GM12872 (cell line): ENCODE measurements at regions not wholly inside any gene's neighbourhood (a gene's known extent, or its start where the extent isn't known, plus 50 kb on each side); places are given as distances from the start of the nearest gene placed in this dataset.

ENCODE experiments used
- TF ChIP-seq, protein P1 (sequence below): IDR thresholded peaks from 3 replicates; pipeline ENCODE4 v1.5.1; 2011; ENCODE audit warnings: low read depth, mild to moderate bottlenecking, low read length, moderate library complexity; ENCODE audit not compliant: insufficient read depth

DNA sequence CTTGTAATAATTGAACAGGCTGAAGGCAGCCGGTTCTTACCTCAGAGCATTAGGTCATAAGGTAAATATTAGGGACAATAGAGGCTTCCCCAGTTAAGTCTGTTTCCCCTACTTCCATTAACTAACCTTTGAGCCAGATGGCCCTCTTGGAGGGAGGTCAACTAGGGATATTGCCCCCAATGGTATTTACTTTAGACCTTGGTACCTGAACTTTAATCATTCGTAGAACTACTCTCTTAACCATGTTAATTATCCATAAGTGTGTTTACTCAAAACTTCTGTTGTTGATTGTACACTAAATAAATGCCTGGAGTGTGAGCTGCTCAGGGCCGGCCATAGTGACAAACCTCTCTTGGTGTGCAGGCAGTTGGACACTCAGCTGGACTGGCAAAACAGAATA, 1843.5 kb upstream of the AGA start:
- TF ChIP-seq, protein P1, sequence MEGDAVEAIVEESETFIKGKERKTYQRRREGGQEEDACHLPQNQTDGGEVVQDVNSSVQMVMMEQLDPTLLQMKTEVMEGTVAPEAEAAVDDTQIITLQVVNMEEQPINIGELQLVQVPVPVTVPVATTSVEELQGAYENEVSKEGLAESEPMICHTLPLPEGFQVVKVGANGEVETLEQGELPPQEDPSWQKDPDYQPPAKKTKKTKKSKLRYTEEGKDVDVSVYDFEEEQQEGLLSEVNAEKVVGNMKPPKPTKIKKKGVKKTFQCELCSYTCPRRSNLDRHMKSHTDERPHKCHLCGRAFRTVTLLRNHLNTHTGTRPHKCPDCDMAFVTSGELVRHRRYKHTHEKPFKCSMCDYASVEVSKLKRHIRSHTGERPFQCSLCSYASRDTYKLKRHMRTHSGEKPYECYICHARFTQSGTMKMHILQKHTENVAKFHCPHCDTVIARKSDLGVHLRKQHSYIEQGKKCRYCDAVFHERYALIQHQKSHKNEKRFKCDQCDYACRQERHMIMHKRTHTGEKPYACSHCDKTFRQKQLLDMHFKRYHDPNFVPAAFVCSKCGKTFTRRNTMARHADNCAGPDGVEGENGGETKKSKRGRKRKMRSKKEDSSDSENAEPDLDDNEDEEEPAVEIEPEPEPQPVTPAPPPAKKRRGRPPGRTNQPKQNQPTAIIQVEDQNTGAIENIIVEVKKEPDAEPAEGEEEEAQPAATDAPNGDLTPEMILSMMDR = no peak

DNA sequence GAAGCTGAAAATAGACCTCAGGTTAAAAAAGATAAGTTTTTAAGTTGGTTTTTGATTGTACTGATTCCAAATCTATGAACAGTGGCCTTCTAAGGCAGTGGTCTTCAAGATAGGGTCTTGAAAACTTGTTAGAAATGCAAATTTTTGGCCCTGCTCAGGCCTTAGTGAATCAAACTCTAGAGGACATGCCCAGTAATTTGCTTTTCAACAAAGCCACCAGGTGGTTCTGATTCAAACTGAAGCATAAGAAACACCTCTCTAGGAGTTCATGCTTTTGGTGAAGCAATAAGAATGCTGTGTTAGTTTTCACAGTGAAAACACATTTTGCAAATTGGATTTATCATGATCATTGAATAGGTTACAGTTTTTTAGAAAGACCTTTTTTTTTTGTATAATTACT, 1849.4 kb upstream of the AGA start:
- TF ChIP-seq, protein P1 = no peak

DNA sequence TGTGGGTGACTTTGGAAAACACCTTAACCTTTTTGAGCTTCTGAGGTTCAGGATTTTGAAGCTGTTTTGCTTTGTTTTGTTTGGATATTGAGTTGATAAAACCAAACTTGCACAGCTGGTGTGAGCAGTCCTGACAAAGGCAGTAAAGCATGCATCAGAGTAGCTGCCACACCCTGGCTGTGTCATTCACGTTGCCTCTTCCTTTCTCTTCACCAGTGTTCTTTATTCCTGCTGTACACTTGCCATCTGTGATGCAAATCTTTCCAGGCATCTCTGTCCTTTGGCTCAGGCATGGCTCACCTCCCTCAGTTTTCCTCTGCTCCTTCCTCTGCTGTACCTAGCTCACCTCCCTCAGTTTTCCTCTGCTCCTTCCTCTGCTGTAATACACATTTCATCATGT, 1850.2 kb upstream of the AGA start:
- TF ChIP-seq, protein P1 = no peak

DNA sequence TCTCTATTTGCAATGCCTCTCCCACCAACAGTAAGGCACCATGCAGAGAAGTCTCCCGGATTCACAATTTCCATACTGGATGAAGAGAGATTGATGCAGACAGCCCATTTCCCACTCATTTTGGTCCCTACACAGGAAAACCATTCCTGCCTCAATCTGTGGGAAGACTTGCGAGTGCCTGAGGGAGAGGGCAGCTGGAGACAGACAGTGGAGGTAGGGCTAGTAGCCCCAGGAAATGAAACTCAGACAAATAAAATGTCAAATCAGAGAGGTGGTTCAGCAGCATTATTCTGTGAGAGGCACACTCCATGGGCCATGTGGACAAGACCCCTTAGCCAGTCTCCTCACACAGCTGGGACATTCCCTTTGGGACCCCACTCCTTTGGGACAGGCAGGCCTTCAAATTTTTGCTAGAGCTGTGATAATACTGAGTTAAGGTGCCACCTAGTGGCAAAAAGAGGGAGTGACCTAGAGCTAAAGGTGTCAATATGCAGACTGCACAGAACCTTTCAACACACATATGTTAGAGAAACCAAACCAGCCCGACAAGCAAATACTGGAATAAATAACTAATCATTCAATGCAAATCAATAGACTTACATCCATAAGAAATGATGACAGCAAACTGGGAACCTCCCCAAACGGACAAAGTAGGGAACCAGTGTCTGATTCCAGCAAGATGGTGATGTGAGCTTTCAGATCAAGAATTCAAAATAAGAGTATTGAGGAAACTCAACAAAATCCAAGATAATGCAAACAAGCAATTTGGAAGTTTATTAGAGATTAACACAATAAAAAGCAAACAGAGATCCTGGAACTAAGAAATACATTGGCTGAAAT, 1865.3 kb upstream of the AGA start:
- TF ChIP-seq, protein P1 = peak; percentile 74

DNA sequence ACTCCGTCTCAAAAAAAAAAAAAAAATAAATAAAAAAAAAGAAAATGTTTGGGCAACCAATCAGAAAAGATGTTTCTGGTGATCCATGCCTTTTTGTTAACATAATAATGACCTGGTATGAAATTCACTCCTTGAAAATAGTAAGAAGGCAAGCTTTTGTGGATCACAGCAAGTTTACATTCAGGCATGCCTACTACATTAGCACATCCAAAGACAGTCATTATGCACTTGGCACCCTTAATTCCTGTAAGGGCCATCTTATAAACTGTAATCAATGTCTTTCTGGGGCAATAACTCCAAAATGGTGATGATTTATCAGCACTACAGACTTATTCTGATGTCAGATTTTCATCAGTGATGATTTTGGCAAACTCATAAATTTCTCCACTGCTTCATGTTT, 1871.6 kb upstream of the AGA start:
- TF ChIP-seq, protein P1 = no peak

DNA sequence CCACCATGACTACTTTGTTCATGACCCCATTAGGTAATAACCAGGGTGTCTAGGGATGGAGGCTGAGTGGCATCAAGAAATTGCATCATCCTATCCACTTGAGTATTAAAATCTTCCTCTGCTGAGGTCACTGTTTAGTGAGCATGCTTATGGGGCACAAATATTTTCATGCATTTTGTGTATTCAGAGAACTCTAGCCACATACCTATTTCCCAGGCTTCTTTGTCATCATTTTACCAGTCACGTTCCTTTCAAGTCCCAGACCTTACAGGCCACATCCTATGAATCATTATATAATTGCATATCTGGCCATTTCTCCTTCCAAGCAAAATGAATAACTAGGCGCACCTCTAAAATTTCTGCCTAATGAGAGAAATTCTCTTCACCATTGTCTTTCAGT, 1882.9 kb upstream of the AGA start:
- TF ChIP-seq, protein P1 = no peak

DNA sequence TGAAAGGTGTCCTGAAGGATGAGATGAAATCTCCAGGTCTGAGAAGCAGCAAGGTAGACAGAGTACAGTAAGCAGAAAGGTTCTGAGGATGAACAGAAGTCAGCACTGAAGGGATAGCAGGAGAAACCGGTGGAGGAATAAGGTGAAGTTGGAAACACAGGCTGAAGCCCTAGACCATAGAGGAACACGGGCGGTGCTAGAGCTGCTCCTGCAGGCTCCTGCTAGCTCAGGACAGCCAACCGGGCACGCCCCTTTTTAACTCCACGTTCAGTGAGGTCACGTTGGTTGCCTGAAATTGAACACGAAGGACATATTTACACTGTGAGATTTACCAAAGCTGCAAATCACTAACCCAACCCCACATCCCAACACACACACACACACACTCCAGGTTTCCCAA, 1886.4 kb upstream of the AGA start:
- TF ChIP-seq, protein P1 = no peak
